K562 (cell line): ENCODE measurements at regions not wholly inside any gene's neighbourhood (a gene's known extent, or its start where the extent isn't known, plus 50 kb on each side); places are given as distances from the start of the nearest gene placed in this dataset.

Source experiments
- CREB1 ChIP-seq, 2 experiments: sonication (generic) in 1 of 2; formaldehyde crosslinking in 1 of 2; IDR thresholded peaks; 2 replicates each; pipeline versions ENCODE4 v1.6.1 to v1.8.0; 2012 to 2022; ENCODE audit warnings: inconsistent platforms in 1 of 2, mild to moderate bottlenecking in 1 of 2, missing genetic modification reagents in 1 of 2, moderate library complexity in 1 of 2
- KDM1A ChIP-seq, 2 experiments: fragments of 450-650 bp; IDR thresholded peaks; 2 replicates each; pipeline ENCODE4 v1.6.1; 2016; ENCODE audit warnings: mild to moderate bottlenecking in 2 of 2
- RCOR1 ChIP-seq, 2 experiments: IDR thresholded peaks; 2 replicates each; pipeline ENCODE4 v1.6.1; 2012; ENCODE audit warnings: low read depth in 2 of 2, low read length in 2 of 2, borderline replicate concordance in 1 of 2, improper control_type of control experiment in 1 of 2
- TOE1 ChIP-seq, 2 experiments: fragments of 450-650 bp in 1 of 2; sonication (generic) in 1 of 2; formaldehyde crosslinking in 1 of 2; IDR thresholded peaks; 2 replicates each; pipeline versions ENCODE4 v1.7.1 to v1.8.0; 2016 to 2022; ENCODE audit warnings: borderline replicate concordance in 2 of 2, mild to moderate bottlenecking in 2 of 2, antibody characterized with exemption in 1 of 2, inconsistent platforms in 1 of 2, low read depth in 1 of 2, missing genetic modification reagents in 1 of 2, moderate library complexity in 1 of 2
- ZNF408 ChIP-seq: fragments of 250-450 bp; sonication (Bioruptor Pico); IDR thresholded peaks from 2 replicates; pipeline ENCODE4 v1.4.0; 2020; ENCODE audit warnings: low read depth, mild to moderate bottlenecking, moderate library complexity
- TF ChIP-seq, protein P1 (sequence below), 3 experiments: IDR thresholded peaks in 2 of 3; conservative IDR thresholded peaks in 1 of 3; 2 replicates each; pipeline ENCODE4 v1.5.1; 2011 to 2012; ENCODE audit warnings: low read length in 3 of 3, mild to moderate bottlenecking in 3 of 3, control low read depth in 2 of 3, improper control_type of control experiment in 1 of 3, inconsistent platforms in 1 of 3, low read depth in 1 of 3, mixed read lengths in 1 of 3, moderate library complexity in 1 of 3; ENCODE audit not compliant: insufficient read depth in 2 of 3
- TF ChIP-seq, protein P2 (sequence below), 2 experiments: fragments of 450-650 bp; formaldehyde crosslinking in 1 of 2; IDR thresholded peaks; 2 replicates each; pipeline versions ENCODE4 v1.4.0 to v1.6.1; 2014 to 2020; ENCODE audit warnings: mild to moderate bottlenecking in 2 of 2, borderline replicate concordance in 1 of 2, low read depth in 1 of 2
- TF ChIP-seq, protein P3 (sequence below), 2 experiments: IDR thresholded peaks; 2 replicates each; pipeline ENCODE4 v1.6.1; 2011; ENCODE audit warnings: borderline replicate concordance in 1 of 2, control low read depth in 1 of 2, low read depth in 1 of 2, low read length in 1 of 2, mild to moderate bottlenecking in 1 of 2, mixed read lengths in 1 of 2, moderate library complexity in 1 of 2; ENCODE audit not compliant: insufficient read depth in 1 of 2, insufficient read length in 1 of 2, poor library complexity in 1 of 2, severe bottlenecking in 1 of 2; ENCODE audit errors: extremely low read depth in 1 of 2

DNA sequence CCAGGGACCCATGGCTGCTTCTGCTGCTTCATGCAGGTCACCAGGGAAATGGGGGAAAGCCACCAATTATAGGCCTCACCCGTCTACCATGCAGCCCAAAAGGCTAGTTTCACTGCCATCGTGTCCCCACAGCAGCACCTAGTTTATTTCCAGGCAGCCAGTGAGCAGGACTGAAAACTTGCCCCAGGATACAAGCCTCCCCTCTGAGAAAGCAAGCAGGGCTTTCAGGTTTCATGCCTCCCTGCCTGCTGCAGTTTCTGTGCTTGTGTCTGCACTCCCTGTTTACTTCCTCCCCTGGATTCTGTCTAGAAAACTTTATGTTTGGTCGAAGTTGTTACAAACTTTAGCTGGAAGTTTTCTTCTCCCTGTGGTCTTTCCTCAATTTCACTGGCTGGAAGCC lies 319.1 kb downstream of the ANXA1 start:
- TF ChIP-seq, protein P1, sequence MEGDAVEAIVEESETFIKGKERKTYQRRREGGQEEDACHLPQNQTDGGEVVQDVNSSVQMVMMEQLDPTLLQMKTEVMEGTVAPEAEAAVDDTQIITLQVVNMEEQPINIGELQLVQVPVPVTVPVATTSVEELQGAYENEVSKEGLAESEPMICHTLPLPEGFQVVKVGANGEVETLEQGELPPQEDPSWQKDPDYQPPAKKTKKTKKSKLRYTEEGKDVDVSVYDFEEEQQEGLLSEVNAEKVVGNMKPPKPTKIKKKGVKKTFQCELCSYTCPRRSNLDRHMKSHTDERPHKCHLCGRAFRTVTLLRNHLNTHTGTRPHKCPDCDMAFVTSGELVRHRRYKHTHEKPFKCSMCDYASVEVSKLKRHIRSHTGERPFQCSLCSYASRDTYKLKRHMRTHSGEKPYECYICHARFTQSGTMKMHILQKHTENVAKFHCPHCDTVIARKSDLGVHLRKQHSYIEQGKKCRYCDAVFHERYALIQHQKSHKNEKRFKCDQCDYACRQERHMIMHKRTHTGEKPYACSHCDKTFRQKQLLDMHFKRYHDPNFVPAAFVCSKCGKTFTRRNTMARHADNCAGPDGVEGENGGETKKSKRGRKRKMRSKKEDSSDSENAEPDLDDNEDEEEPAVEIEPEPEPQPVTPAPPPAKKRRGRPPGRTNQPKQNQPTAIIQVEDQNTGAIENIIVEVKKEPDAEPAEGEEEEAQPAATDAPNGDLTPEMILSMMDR (IDR thresholded peaks at IDR 0.05 in 2 of 3, conservative IDR thresholded peaks at IDR 0.05 in 1 of 3; ENCODE audit: insufficient read depth in 2 of 3, low read depth in 1 of 3, low read length in 3 of 3), result no peak
- no peak for TF ChIP-seq TOE1 (IDR thresholded peaks at IDR 0.05; ENCODE audit: borderline replicate concordance)
- no peak for TF ChIP-seq TOE1 (CRISPR knock-in tag; IDR thresholded peaks at IDR 0.05; ENCODE audit: borderline replicate concordance, low read depth)
- TF ChIP-seq ZNF408 (CRISPR knock-in tag), result no peak
- TF ChIP-seq, protein P2, sequence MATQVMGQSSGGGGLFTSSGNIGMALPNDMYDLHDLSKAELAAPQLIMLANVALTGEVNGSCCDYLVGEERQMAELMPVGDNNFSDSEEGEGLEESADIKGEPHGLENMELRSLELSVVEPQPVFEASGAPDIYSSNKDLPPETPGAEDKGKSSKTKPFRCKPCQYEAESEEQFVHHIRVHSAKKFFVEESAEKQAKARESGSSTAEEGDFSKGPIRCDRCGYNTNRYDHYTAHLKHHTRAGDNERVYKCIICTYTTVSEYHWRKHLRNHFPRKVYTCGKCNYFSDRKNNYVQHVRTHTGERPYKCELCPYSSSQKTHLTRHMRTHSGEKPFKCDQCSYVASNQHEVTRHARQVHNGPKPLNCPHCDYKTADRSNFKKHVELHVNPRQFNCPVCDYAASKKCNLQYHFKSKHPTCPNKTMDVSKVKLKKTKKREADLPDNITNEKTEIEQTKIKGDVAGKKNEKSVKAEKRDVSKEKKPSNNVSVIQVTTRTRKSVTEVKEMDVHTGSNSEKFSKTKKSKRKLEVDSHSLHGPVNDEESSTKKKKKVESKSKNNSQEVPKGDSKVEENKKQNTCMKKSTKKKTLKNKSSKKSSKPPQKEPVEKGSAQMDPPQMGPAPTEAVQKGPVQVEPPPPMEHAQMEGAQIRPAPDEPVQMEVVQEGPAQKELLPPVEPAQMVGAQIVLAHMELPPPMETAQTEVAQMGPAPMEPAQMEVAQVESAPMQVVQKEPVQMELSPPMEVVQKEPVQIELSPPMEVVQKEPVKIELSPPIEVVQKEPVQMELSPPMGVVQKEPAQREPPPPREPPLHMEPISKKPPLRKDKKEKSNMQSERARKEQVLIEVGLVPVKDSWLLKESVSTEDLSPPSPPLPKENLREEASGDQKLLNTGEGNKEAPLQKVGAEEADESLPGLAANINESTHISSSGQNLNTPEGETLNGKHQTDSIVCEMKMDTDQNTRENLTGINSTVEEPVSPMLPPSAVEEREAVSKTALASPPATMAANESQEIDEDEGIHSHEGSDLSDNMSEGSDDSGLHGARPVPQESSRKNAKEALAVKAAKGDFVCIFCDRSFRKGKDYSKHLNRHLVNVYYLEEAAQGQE (IDR thresholded peaks at IDR 0.05; ENCODE audit: borderline replicate concordance), result no peak
- TF ChIP-seq, protein P2 (CRISPR knock-in tag; IDR thresholded peaks at IDR 0.05; ENCODE audit: low read depth), result no peak
- TF ChIP-seq KDM1A (IDR thresholded peaks at IDR 0.05), result no peak
- TF ChIP-seq CREB1 (IDR thresholded peaks at IDR 0.05), result no peak
- no peak for TF ChIP-seq CREB1 (CRISPR knock-in tag; IDR thresholded peaks at IDR 0.05)
- no peak for TF ChIP-seq RCOR1 (IDR thresholded peaks at IDR 0.05; ENCODE audit: borderline replicate concordance in 1 of 2, low read depth in 2 of 2, low read length in 2 of 2)
- TF ChIP-seq, protein P3, sequence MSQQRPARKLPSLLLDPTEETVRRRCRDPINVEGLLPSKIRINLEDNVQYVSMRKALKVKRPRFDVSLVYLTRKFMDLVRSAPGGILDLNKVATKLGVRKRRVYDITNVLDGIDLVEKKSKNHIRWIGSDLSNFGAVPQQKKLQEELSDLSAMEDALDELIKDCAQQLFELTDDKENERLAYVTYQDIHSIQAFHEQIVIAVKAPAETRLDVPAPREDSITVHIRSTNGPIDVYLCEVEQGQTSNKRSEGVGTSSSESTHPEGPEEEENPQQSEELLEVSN (IDR thresholded peaks at IDR 0.05; ENCODE audit: borderline replicate concordance in 1 of 2, extremely low read depth in 1 of 2, insufficient read depth in 1 of 2, insufficient read length in 1 of 2, low read depth in 1 of 2, low read length in 1 of 2, poor library complexity in 1 of 2, severe bottlenecking in 1 of 2), result no peak
